SK-N-DZ (cell line): ENCODE measurements at regions not wholly inside any gene's neighbourhood (a gene's known extent, or its start where the extent isn't known, plus 50 kb on each side); places are given as distances from the start of the nearest gene placed in this dataset.
"Not testable (repeated sequence)": the region's sequence is repeated elsewhere in the genome, so short reads cannot be mapped to it uniquely, and the experiment has no call there.

ENCODE experiments used
- DNase-seq: peaks from one replicate; pipeline ENCODE4 v3.0.0-alpha.2; 2015; ENCODE audit warnings: low spot score

- DNase-seq = not testable (repeated sequence)
Measured at GRCh38 chr19:34871911-34872310, 54.8 kb upstream of the ZNF30 start.

GRCh38 chr19:34867631-34868030 lies 59.1 kb upstream of the ZNF30 start:
- DNase-seq = peak; percentile 16

GRCh38 chr19:34865225-34865624 lies 61.5 kb upstream of the ZNF30 start:
- not testable (repeated sequence) for DNase-seq

GRCh38 chr19:34859823-34860736 lies 66.6 kb upstream of the ZNF30 start:
- not testable (repeated sequence) for DNase-seq

GRCh38 chr19:34859325-34859724 lies 67.4 kb upstream of the ZNF30 start:
- DNase-seq = not testable (repeated sequence)

- no peak for DNase-seq
Measured at GRCh38 chr19:34856052-34856451, 70.7 kb upstream of the ZNF30 start.

GRCh38 chr19:34853369-34853768 lies 73.3 kb upstream of the ZNF30 start:
- DNase-seq = no peak

GRCh38 chr19:34852669-34853068 lies 74.0 kb upstream of the ZNF30 start:
- DNase-seq = no peak

- DNase-seq = no peak
Measured at GRCh38 chr19:34851277-34851804, 75.4 kb upstream of the ZNF30 start.

GRCh38 chr19:34847393-34847792 lies 74.4 kb upstream of the ZNF599 start:
- no peak for DNase-seq

GRCh38 chr19:34844277-34844676 lies 71.3 kb upstream of the ZNF599 start:
- DNase-seq = no peak

- no peak for DNase-seq
Measured at GRCh38 chr19:34841780-34842179, 68.8 kb upstream of the ZNF599 start.

- DNase-seq = no peak
Measured at GRCh38 chr19:34838753-34839431, 65.9 kb upstream of the ZNF599 start.

GRCh38 chr19:34838248-34838647 lies 65.2 kb upstream of the ZNF599 start:
- no peak for DNase-seq

- no peak for DNase-seq
Measured at GRCh38 chr19:34837262-34837661, 64.2 kb upstream of the ZNF599 start.

- no peak for DNase-seq
Measured at GRCh38 chr19:34835631-34836351, 62.8 kb upstream of the ZNF599 start.

GRCh38 chr19:34834472-34835061 lies 61.6 kb upstream of the ZNF599 start:
- no peak for DNase-seq

- no peak for DNase-seq
Measured at GRCh38 chr19:34832581-34833112, 59.6 kb upstream of the ZNF599 start.

GRCh38 chr19:34831714-34832113 lies 58.7 kb upstream of the ZNF599 start:
- no peak for DNase-seq

- DNase-seq = no peak
Measured at GRCh38 chr19:34828156-34828555, 55.1 kb upstream of the ZNF599 start.

GRCh38 chr19:34825212-34825611 lies 52.2 kb upstream of the ZNF599 start:
- DNase-seq = no peak
